Endothelial cell of umbilical vein (primary cell): ENCODE measurements at regions not wholly inside any gene's neighbourhood (a gene's known extent, or its start where the extent isn't known, plus 50 kb on each side); places are given as distances from the start of the nearest gene placed in this dataset.

Source experiments
- BruUV-seq: library from RNA; stranded (reverse); fragments of 400-500 nt; replicated peaks from 2 replicates; lab custom pipeline; 2021; lab: Mats Ljungman, UMichigan
- CTCF ChIA-PET: fragments of 300-600, 350-600 bp; sonication (Branson Sonifier 250); formaldehyde crosslinking; loops from one replicate; lab custom pipeline; 2021; ENCODE audit warnings: antibody characterized with exemption, inconsistent platforms; lab: Charles Lee
- POLR2A ChIA-PET: fragments of 300-600, 350-600 bp; sonication (Branson Sonifier 250); formaldehyde crosslinking; loops from one replicate; lab custom pipeline; 2021; ENCODE audit warnings: antibody characterized with exemption, inconsistent platforms; lab: Charles Lee
- DNase-seq: peaks from one replicate; pipeline ENCODE4 v3.0.0-alpha.2; 2011; ENCODE audit warnings: low read depth, low spot score
- FAIRE-seq: peaks from 2 replicates; lab custom pipeline; 2011; peaks lifted over from hg19 to GRCh38; lab: Jason Lieb, UNC
- H2AFZ ChIP-seq: 2 replicates; pipeline ENCODE4 v1.6.0; 2012; ENCODE audit warnings: low read depth, low read length, control low read depth, inconsistent platforms
- H3K27ac ChIP-seq: 2 replicates; pipeline ENCODE4 v1.5.1; 2011; ENCODE audit warnings: low read depth, mild to moderate bottlenecking, control low read depth, low read length, moderate library complexity; ENCODE audit not compliant: insufficient read depth
- H3K27me3 ChIP-seq, 2 experiments: 2 replicates each; pipeline versions ENCODE4 v1.6.0 to v1.6.1; 2011; ENCODE audit warnings: low read length in 2 of 2, mixed read lengths in 1 of 2; ENCODE audit not compliant: control insufficient read depth in 2 of 2, insufficient read depth in 2 of 2
- H3K36me3 ChIP-seq, 2 experiments: 2 replicates in 1 of 2; 3 replicates in 1 of 2; pipeline ENCODE4 v1.5.1; 2011; ENCODE audit warnings: low read length in 2 of 2, mild to moderate bottlenecking in 1 of 2, moderate library complexity in 1 of 2; ENCODE audit not compliant: control insufficient read depth in 2 of 2, insufficient read depth in 2 of 2; ENCODE audit errors: extremely low read depth in 1 of 2
- H3K4me1 ChIP-seq: 3 replicates; pipeline ENCODE4 v1.5.1; 2011; ENCODE audit warnings: mild to moderate bottlenecking, low read length; ENCODE audit not compliant: control insufficient read depth, insufficient read depth; ENCODE audit errors: extremely low read depth
- H3K4me2 ChIP-seq: 2 replicates; pipeline ENCODE4 v1.6.1; 2011; ENCODE audit warnings: low read length, control low read depth, mixed read lengths; ENCODE audit not compliant: insufficient read depth
- H3K4me3 ChIP-seq, 3 experiments: fragments of 200-600 bp in 1 of 3; sonication (generic), shearing (Covaris generic) in 1 of 3; replicated peaks in 1 of 3; 2 replicates each; pipeline ENCODE4 v1.5.1; 2011 to 2016; ENCODE audit warnings: control low read depth in 3 of 3, low read length in 3 of 3, mild to moderate bottlenecking in 2 of 3, inconsistent platforms in 1 of 3, low read depth in 1 of 3, moderate library complexity in 1 of 3; ENCODE audit not compliant: insufficient read depth in 1 of 3
- H3K79me2 ChIP-seq: 2 replicates; pipeline ENCODE4 v1.6.0; 2012; ENCODE audit warnings: low read length, inconsistent platforms; ENCODE audit not compliant: control insufficient read depth, insufficient read depth
- H3K9ac ChIP-seq: replicated peaks from 2 replicates; pipeline ENCODE3; 2011; ENCODE audit warnings: low read length, control low read depth; ENCODE audit not compliant: insufficient read depth; ENCODE audit errors: extremely low read depth
- H3K9me1 ChIP-seq: replicated peaks from 3 replicates; pipeline ENCODE4 v1.6.0; 2011; ENCODE audit warnings: mild to moderate bottlenecking, low read length; ENCODE audit not compliant: control insufficient read depth, insufficient read depth; ENCODE audit errors: extremely low read depth
- H3K9me3 ChIP-seq: replicated peaks from 2 replicates; pipeline ENCODE4 v1.5.1; 2012; ENCODE audit warnings: low read length, inconsistent platforms; ENCODE audit not compliant: control insufficient read depth, insufficient read depth
- H4K20me1 ChIP-seq: replicated peaks from 2 replicates; pipeline ENCODE3; 2011; ENCODE audit warnings: mild to moderate bottlenecking, low read length; ENCODE audit not compliant: control insufficient read depth, insufficient read depth; ENCODE audit errors: extremely low read depth
- CTCF ChIP-seq, 2 donors: IDR thresholded peaks; 1 replicate in 1 of 2; 2 replicates in 1 of 2; pipeline ENCODE4 v1.5.1; 2011; ENCODE audit warnings: low read length in 2 of 2, mild to moderate bottlenecking in 2 of 2, moderate library complexity in 2 of 2, control low read depth in 1 of 2, inconsistent platforms in 1 of 2, low read depth in 1 of 2; ENCODE audit not compliant: insufficient read depth in 1 of 2; ENCODE audit errors: extremely low read depth in 1 of 2
- EZH2 ChIP-seq: IDR thresholded peaks from 2 replicates; pipeline ENCODE4 v1.6.1; 2012; ENCODE audit warnings: borderline replicate concordance, low read depth, mild to moderate bottlenecking, moderate library complexity, low read length, inconsistent platforms; ENCODE audit not compliant: severe bottlenecking
- FOS ChIP-seq: IDR thresholded peaks from 2 replicates; pipeline ENCODE4 v1.6.1; 2011; ENCODE audit warnings: mild to moderate bottlenecking, low read length, moderate library complexity, borderline replicate concordance; ENCODE audit not compliant: insufficient read depth
- GATA2 ChIP-seq: IDR thresholded peaks from 2 replicates; pipeline ENCODE4 v1.7.0; 2011; ENCODE audit warnings: low read depth, mild to moderate bottlenecking, moderate library complexity, mixed read lengths, low read length; ENCODE audit not compliant: insufficient read length, insufficient read depth
- JUN ChIP-seq: IDR thresholded peaks from 2 replicates; pipeline ENCODE4 v1.6.1; 2011; ENCODE audit warnings: borderline replicate concordance, low read depth; ENCODE audit not compliant: insufficient read length, insufficient read depth
- MYC ChIP-seq: IDR thresholded peaks from one replicate; pipeline ENCODE4 v1.6.1; 2011; ENCODE audit warnings: mild to moderate bottlenecking, low read depth, low read length
- POLR2A ChIP-seq: IDR thresholded peaks from 2 replicates; pipeline ENCODE4 v1.6.1; 2012; ENCODE audit warnings: low read depth, mild to moderate bottlenecking, control low read depth, low read length
- POLR2AphosphoS5 ChIP-seq: IDR thresholded peaks from 2 replicates; pipeline ENCODE4 v1.6.1; 2012; ENCODE audit warnings: low read depth, mild to moderate bottlenecking, control low read depth, low read length, moderate library complexity; ENCODE audit not compliant: insufficient read depth
- dilution Hi-C: fragments of 300-500 bp; cut with MboI; formaldehyde crosslinking; loops from one replicate; pipeline ENCODE4 v1.15.0; 2019; ENCODE audit warnings: low sequenced_read_pairs; ENCODE audit not compliant: extremely low pct_ligation_motif_present
- intact Hi-C: fragments of 100-400 bp; cut with micrococcal nuclease; formaldehyde crosslinking; loops from one replicate; pipeline ENCODE4 v1.10.0; 2022
- TF ChIP-seq, protein P1 (sequence below): IDR thresholded peaks from 2 replicates; pipeline ENCODE4 v1.6.1; 2011; ENCODE audit not compliant: insufficient read depth, insufficient read length

DNA sequence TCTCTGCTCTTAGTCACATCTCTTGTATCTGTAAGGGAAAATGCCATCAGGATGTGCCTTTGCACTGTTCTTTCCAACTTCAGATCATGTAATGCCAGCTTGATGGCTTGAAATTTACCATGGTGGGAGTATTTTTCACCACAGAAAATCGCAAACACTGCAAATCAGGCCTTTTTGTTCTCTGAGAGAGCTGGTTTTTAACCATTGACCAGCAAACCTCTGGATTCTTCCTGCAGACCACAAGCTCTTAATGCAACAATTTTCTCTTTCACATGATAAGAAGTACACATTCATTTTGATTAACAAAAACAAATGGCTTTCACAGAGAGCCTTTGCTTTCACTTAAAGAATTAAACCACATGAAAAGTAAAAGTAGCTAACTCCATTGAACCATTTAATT lies 145.4 kb upstream of the NEBL start:
- dilution Hi-C loops = no loop called here
- H4K20me1 ChIP-seq = no peaks in the 10 kb centered on the region
- TF ChIP-seq EZH2 = no peak
- no peak for TF ChIP-seq GATA2
- TF ChIP-seq CTCF (IDR thresholded peaks at IDR 0.05; ENCODE audit: extremely low read depth in 1 of 2, insufficient read depth in 1 of 2, low read depth in 1 of 2, low read length in 2 of 2) = no peak
- no peak for TF ChIP-seq POLR2A
- TF ChIP-seq, protein P1, sequence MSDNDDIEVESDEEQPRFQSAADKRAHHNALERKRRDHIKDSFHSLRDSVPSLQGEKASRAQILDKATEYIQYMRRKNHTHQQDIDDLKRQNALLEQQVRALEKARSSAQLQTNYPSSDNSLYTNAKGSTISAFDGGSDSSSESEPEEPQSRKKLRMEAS = no peak
- TF ChIP-seq POLR2AphosphoS5 = no peak
- no peak for TF ChIP-seq FOS
- no peak for TF ChIP-seq MYC
- no peak for TF ChIP-seq JUN
- no peak overlapping the region for H2AFZ ChIP-seq
- FAIRE-seq = no peak
- no peaks in the 10 kb centered on the region for H3K4me1 ChIP-seq
- H3K4me2 ChIP-seq = no peak overlapping the region
- H3K9me1 ChIP-seq = no peaks in the 10 kb centered on the region
- no peaks in the 10 kb centered on the region for H3K36me3 ChIP-seq
- H3K9me3 ChIP-seq = no peaks in the 10 kb centered on the region
- H3K79me2 ChIP-seq = no peaks in the 10 kb centered on the region
- no peak overlapping the region for H3K9ac ChIP-seq
- no peak overlapping the region for H3K4me3 ChIP-seq
- no peak overlapping the region for H3K27ac ChIP-seq
- ChIA-PET POLR2A (no interaction called here), CTCF (interaction anchor here (0.9 to 1.2 kb wide), 2 partner anchors 10 to 23 kb away, joined by 3 read pairs; no protein-coding TSS in a partner anchor)
- DNase-seq = no peak
- BruUV-seq = no TSS peak
- intact Hi-C loops = no loop called here
- no peaks in the 10 kb centered on the region for H3K27me3 ChIP-seq
